H9 (cell line): ENCODE measurements at regions not wholly inside any gene's neighbourhood (a gene's known extent, or its start where the extent isn't known, plus 50 kb on each side); places are given as distances from the start of the nearest gene placed in this dataset.

Experiments used
- DNase-seq: peaks from one replicate; pipeline ENCODE4 v3.0.0-alpha.2; 2017
- H2AFZ ChIP-seq: one replicate; pipeline ENCODE4 v1.6.1; 2013; ENCODE audit warnings: mild to moderate bottlenecking, low read length, control low read depth, moderate library complexity
- H2AK5ac ChIP-seq: 2 replicates; pipeline ENCODE4 v1.6.1; 2013; ENCODE audit warnings: low read length, control low read depth, mixed read lengths; ENCODE audit not compliant: insufficient read length
- H2BK120ac ChIP-seq: one replicate; pipeline ENCODE4 v1.6.1; 2013; ENCODE audit warnings: low read depth, mild to moderate bottlenecking, low read length, control low read depth, inconsistent platforms; ENCODE audit not compliant: poor library complexity, severe bottlenecking
- H2BK12ac ChIP-seq: 2 replicates; pipeline ENCODE4 v1.6.1; 2013; ENCODE audit warnings: low read length, control low read depth, mixed read lengths, low read depth; ENCODE audit not compliant: insufficient read length
- H2BK15ac ChIP-seq: 2 replicates; pipeline ENCODE4 v1.6.1; 2013; ENCODE audit warnings: low read depth, low read length, control low read depth
- H2BK20ac ChIP-seq: one replicate; pipeline ENCODE4 v1.6.1; 2013; ENCODE audit warnings: low read depth, mild to moderate bottlenecking, low read length, control low read depth, inconsistent platforms; ENCODE audit not compliant: poor library complexity, severe bottlenecking
- H2BK5ac ChIP-seq: 2 replicates; pipeline ENCODE4 v1.6.1; 2013; ENCODE audit warnings: low read length, control low read depth, mixed read lengths; ENCODE audit not compliant: insufficient read length
- H3K14ac ChIP-seq: 2 replicates; pipeline ENCODE4 v1.6.1; 2013; ENCODE audit warnings: low read length, control low read depth; ENCODE audit not compliant: insufficient read depth
- H3K18ac ChIP-seq: 2 replicates; pipeline ENCODE4 v1.6.1; 2013; ENCODE audit warnings: low read depth, mild to moderate bottlenecking, mixed read lengths, low read length, control low read depth; ENCODE audit not compliant: insufficient read length
- H3K23ac ChIP-seq: 2 replicates; pipeline ENCODE4 v1.6.1; 2013; ENCODE audit warnings: low read length, control low read depth, mixed read lengths, low read depth; ENCODE audit not compliant: insufficient read length
- H3K23me2 ChIP-seq: 2 replicates; pipeline ENCODE4 v1.6.1; 2013; ENCODE audit warnings: low read depth, mild to moderate bottlenecking, mixed read lengths, low read length, control low read depth; ENCODE audit not compliant: insufficient read length, poor library complexity, severe bottlenecking
- H3K27ac ChIP-seq: 2 replicates; pipeline ENCODE4 v1.5.1; 2013; ENCODE audit warnings: low read length, control low read depth, mixed read lengths, low read depth; ENCODE audit not compliant: insufficient read length
- H3K27me3 ChIP-seq: 2 replicates; pipeline ENCODE4 v1.6.1; 2013; ENCODE audit warnings: low read length, control low read depth, inconsistent platforms; ENCODE audit not compliant: insufficient read depth
- H3K4ac ChIP-seq: 2 replicates; pipeline ENCODE4 v1.6.1; 2013; ENCODE audit warnings: low read depth, mild to moderate bottlenecking, control low read depth, inconsistent platforms, low read length, moderate library complexity
- H3K4me1 ChIP-seq: 2 replicates; pipeline ENCODE4 v1.6.1; 2013; ENCODE audit warnings: low read length, control low read depth, inconsistent platforms; ENCODE audit not compliant: insufficient read depth
- H3K4me2 ChIP-seq: 2 replicates; pipeline ENCODE4 v1.6.1; 2013; ENCODE audit warnings: low read length, control low read depth, mixed read lengths; ENCODE audit not compliant: insufficient read length, insufficient read depth
- H3K56ac ChIP-seq: 2 replicates; pipeline ENCODE4 v1.6.1; 2013; ENCODE audit warnings: low read depth, mild to moderate bottlenecking, mixed read lengths, low read length, control low read depth; ENCODE audit not compliant: insufficient read length
- H3K79me1 ChIP-seq: 2 replicates; pipeline ENCODE4 v1.6.1; 2013; ENCODE audit warnings: low read depth, mild to moderate bottlenecking, moderate library complexity, low read length, control low read depth, inconsistent platforms; ENCODE audit not compliant: insufficient read depth, poor library complexity, severe bottlenecking
- H3K79me2 ChIP-seq: 2 replicates; pipeline ENCODE4 v1.6.1; 2013; ENCODE audit warnings: low read length, control low read depth, inconsistent platforms; ENCODE audit not compliant: insufficient read depth
- H3K9ac ChIP-seq: 2 replicates; pipeline ENCODE4 v1.6.1; 2013; ENCODE audit warnings: low read length, control low read depth, mixed read lengths; ENCODE audit not compliant: insufficient read length; ENCODE audit errors: extremely low read depth
- H3K9me3 ChIP-seq: one replicate; pipeline ENCODE4 v1.6.1; 2013; ENCODE audit warnings: low read depth, low read length, inconsistent platforms; ENCODE audit not compliant: control insufficient read depth
- H3T11ph ChIP-seq: one replicate; pipeline ENCODE4 v1.6.1; 2013; ENCODE audit warnings: mild to moderate bottlenecking, low read length, control low read depth, inconsistent platforms
- H4K20me1 ChIP-seq: one replicate; pipeline ENCODE4 v1.6.1; 2013; ENCODE audit not compliant: control insufficient read depth, insufficient read length, insufficient read depth
- H4K5ac ChIP-seq: 2 replicates; pipeline ENCODE4 v1.6.1; 2013; ENCODE audit warnings: low read depth, mild to moderate bottlenecking, mixed read lengths, low read length, control low read depth; ENCODE audit not compliant: insufficient read length
- H4K8ac ChIP-seq: replicated peaks from 2 replicates; pipeline ENCODE4 v1.6.1; 2013; ENCODE audit warnings: low read length, control low read depth, mixed read lengths, low read depth; ENCODE audit not compliant: insufficient read length
- H4K91ac ChIP-seq: 2 replicates; pipeline ENCODE4 v1.6.1; 2013; ENCODE audit warnings: low read depth, mild to moderate bottlenecking, moderate library complexity, mixed read lengths, low read length, control low read depth; ENCODE audit not compliant: insufficient read length
- H3K27ac Mint-ChIP-seq, 3 experiments: 2 replicates in 2 of 3; 3 replicates in 1 of 3; pipeline ENCODE4 v1.8.0; 2020 to 2021; ENCODE audit warnings: mixed read lengths in 3 of 3, mild to moderate bottlenecking in 1 of 3, moderate library complexity in 1 of 3
- H3K27me3 Mint-ChIP-seq: 2 replicates; pipeline ENCODE4 v1.8.0; 2021; ENCODE audit warnings: low read depth, mild to moderate bottlenecking, moderate library complexity, mixed read lengths
- H3K36me3 Mint-ChIP-seq, 3 experiments: 2 replicates in 2 of 3; 3 replicates in 1 of 3; pipeline ENCODE4 v1.8.0; 2020 to 2021; ENCODE audit warnings: low read depth in 3 of 3, mixed read lengths in 3 of 3; ENCODE audit not compliant: insufficient read depth in 1 of 3
- H3K4me1 Mint-ChIP-seq, 2 experiments: 2 replicates each; pipeline ENCODE4 v1.8.0; 2020; ENCODE audit warnings: mixed read lengths in 2 of 2
- H3K4me3 Mint-ChIP-seq, 2 experiments: 2 replicates in 1 of 2; 3 replicates in 1 of 2; pipeline ENCODE4 v1.8.0; 2020 to 2021; ENCODE audit warnings: mild to moderate bottlenecking in 2 of 2, mixed read lengths in 2 of 2, moderate library complexity in 1 of 2
- H3K9me3 Mint-ChIP-seq, 2 experiments: 2 replicates in 1 of 2; 3 replicates in 1 of 2; pipeline ENCODE4 v1.8.0; 2020; ENCODE audit warnings: mild to moderate bottlenecking in 2 of 2, mixed read lengths in 2 of 2, moderate library complexity in 1 of 2
- WGBS: extraction: QIAGEN DNeasy Blood & Tissue Kit; methylation state at CpG from one replicate; pipeline ENCODE4 v1.1.7; 2013; ENCODE audit warnings: missing lambda C conversion rate, low lambda C conversion rate, mixed read lengths; ENCODE audit not compliant: insufficient read length; ENCODE audit errors: extremely low coverage; 5-methylcytosine and 5-hydroxymethylcytosine counted together
- TF ChIP-seq, protein P1 (sequence below): fragments of 200-600 bp; sonication (generic); conservative IDR thresholded peaks from 3 replicates; pipeline ENCODE4 v1.8.0; 2021; ENCODE audit warnings: antibody characterized with exemption, mild to moderate bottlenecking

DNA sequence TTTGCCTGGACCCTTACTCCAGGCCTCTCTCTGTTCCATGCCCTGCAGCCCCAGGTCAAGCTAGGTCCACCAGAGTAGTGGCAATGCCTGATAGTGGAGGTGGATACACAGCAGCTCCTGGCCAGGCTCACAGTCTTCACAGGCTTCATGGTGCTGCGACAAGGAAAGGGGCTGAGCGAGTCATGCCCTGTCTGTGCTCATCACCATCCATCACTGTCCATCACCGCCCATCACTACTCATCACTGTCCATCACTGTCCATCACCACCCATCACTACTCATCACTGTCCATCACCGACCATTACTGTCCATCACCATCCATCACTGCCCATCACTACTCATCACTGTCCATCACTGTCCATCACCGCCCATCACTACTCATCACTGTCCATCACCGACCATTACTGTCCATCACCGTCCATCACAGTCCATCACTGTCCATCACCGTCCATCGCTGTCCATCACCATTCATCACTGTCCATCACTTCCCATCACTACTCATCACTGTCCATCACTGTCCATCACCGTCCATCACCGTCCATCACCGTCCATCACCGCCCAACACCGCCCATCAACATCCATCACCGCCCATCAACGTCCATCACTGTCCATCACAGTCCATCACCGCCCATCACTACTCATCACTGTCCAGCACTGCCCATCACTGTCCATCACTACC, 57.1 kb upstream of the OTOS start:
- Histone ChIP-seq H4K91ac (no peak overlapping the region), H3K9me3 (no peaks in the 10 kb centered on the region), H4K20me1 (no peaks in the 10 kb centered on the region), H3K14ac (no peak overlapping the region), H3K23ac (no peak overlapping the region), H2AK5ac (no peak overlapping the region), H3K4ac (no peak overlapping the region), H3K79me2 (no peaks in the 10 kb centered on the region), H2BK12ac (no peak overlapping the region), H3K18ac (no peak overlapping the region), H3K9ac (no peak overlapping the region), H2BK20ac (no peak overlapping the region), H4K5ac (no peak overlapping the region), H3T11ph (no peak overlapping the region), H2BK15ac (no peak overlapping the region), H4K8ac (no peak overlapping the region), H2AFZ (no peak overlapping the region), H3K79me1 (no peaks in the 10 kb centered on the region), H3K27me3 (no peaks in the 10 kb centered on the region), H2BK120ac (no peak overlapping the region), H3K4me2 (no peak overlapping the region), H3K4me1 (no peaks in the 10 kb centered on the region; the same call in 1 of the 2 replicates), H3K27ac (no peak overlapping the region), H3K23me2 (no peaks in the 10 kb centered on the region), H2BK5ac (no peak overlapping the region), H3K56ac (no peak overlapping the region)
- TF ChIP-seq, protein P1, sequence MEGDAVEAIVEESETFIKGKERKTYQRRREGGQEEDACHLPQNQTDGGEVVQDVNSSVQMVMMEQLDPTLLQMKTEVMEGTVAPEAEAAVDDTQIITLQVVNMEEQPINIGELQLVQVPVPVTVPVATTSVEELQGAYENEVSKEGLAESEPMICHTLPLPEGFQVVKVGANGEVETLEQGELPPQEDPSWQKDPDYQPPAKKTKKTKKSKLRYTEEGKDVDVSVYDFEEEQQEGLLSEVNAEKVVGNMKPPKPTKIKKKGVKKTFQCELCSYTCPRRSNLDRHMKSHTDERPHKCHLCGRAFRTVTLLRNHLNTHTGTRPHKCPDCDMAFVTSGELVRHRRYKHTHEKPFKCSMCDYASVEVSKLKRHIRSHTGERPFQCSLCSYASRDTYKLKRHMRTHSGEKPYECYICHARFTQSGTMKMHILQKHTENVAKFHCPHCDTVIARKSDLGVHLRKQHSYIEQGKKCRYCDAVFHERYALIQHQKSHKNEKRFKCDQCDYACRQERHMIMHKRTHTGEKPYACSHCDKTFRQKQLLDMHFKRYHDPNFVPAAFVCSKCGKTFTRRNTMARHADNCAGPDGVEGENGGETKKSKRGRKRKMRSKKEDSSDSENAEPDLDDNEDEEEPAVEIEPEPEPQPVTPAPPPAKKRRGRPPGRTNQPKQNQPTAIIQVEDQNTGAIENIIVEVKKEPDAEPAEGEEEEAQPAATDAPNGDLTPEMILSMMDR = no peak
- peaks cover 0 to 4% of the 10 kb centered on the region in 2 experiments; a peak in 1 of 5 replicates for H3K9me3 Mint-ChIP-seq
- H3K27me3 Mint-ChIP-seq = peaks cover 18% of the 10 kb centered on the region
- H3K4me1 Mint-ChIP-seq = peaks cover 13 to 17% of the 10 kb centered on the region in 2 experiments
- no peaks in the 10 kb centered on the region for H3K36me3 Mint-ChIP-seq
- no peak for DNase-seq
- H3K4me3 Mint-ChIP-seq = no peak overlapping the region
- 100% methylated on average over 6 of the region's 17 CpGs for WGBS
- H3K27ac Mint-ChIP-seq = no peak overlapping the region
